ENCODE measurements at regions not wholly inside any gene's neighbourhood (a gene's known extent, or its start where the extent isn't known, plus 50 kb on each side); places are given as distances from the start of the nearest gene placed in this dataset.
"Not testable (repeated sequence)": the region's sequence is repeated elsewhere in the genome, so short reads cannot be mapped to it uniquely, and the experiment has no call there.

DNA sequence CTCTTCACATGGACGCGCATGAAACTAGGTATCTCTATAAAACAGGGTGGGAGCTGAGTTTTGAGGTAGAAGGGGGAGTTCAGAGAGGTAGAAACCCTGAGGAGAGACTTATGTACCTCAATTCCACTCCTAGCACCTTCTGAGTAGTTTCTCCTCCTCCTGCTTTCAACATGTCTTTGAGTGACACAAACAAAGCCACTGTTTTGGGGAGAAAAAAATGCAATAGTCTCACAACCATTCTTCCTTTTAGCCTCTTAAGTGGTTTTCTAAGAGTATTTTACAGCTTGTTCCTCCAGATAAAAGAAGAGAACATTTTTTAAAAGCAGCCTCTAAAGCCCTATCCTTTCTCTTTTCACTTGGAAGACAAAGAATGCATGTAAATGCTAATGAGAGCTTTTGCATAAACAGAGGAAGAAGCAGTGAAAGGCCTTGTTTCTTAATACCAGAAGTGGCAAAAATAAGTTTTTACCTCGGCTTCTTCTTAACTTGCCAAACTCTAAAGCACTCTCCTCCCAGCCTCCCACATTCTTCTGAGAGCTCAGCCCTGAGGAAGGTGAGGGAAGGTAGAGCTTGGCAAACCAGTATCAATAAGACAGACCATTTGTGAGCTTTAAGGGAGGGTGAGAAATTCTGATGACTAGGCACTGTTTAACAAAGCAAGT lies 1304.4 kb upstream of the ACVR2A start:
- Histone ChIP-seq H3K14ac (ENCODE audit: insufficient read depth, low read length) (peak overlapping the region; percentile 0; the same call in 1 of the 2 replicates), H3K4ac (ENCODE audit: low read depth, low read length) (no peak overlapping the region; the same call in 1 of the 2 replicates), H2BK120ac (ENCODE audit: low read depth, low read length, poor library complexity, severe bottlenecking) (peak overlapping the region; percentile 99), H4K8ac (replicated peaks; ENCODE audit: insufficient read length, low read depth, low read length) (no peak overlapping the region), H3K79me2 (ENCODE audit: insufficient read depth, low read length) (no peaks in the 10 kb centered on the region), H3K9me3 (ENCODE audit: control insufficient read depth, low read depth, low read length) (no peaks in the 10 kb centered on the region), H3K23me2 (ENCODE audit: insufficient read length, low read depth, low read length, poor library complexity, severe bottlenecking) (no peaks in the 10 kb centered on the region), H2BK15ac (ENCODE audit: low read depth, low read length) (no peak overlapping the region), H4K20me1 (ENCODE audit: control insufficient read depth, insufficient read depth, insufficient read length) (no peaks in the 10 kb centered on the region), H2BK20ac (ENCODE audit: low read depth, low read length, poor library complexity, severe bottlenecking) (no peak overlapping the region), H3K27ac (ENCODE audit: insufficient read length, low read depth, low read length) (peak overlapping the region; percentile 96), H3K27me3 (ENCODE audit: insufficient read depth, low read length) (peaks cover 3% of the 10 kb centered on the region; the same call in 1 of the 2 replicates), H4K91ac (ENCODE audit: insufficient read length, low read depth, low read length) (no peak overlapping the region), H2AK5ac (ENCODE audit: insufficient read length, low read length) (no peak overlapping the region), H2AFZ (ENCODE audit: low read length) (no peak overlapping the region), H3K4me2 (ENCODE audit: insufficient read depth, insufficient read length, low read length) (peak overlapping the region; percentile 7), H3K4me1 (ENCODE audit: insufficient read depth, low read length) (peaks cover 2% of the 10 kb centered on the region), H3K18ac (ENCODE audit: insufficient read length, low read depth, low read length) (peak overlapping the region; percentile 78), H3K23ac (ENCODE audit: insufficient read length, low read depth, low read length) (no peak overlapping the region), H3K56ac (ENCODE audit: insufficient read length, low read depth, low read length) (no peak overlapping the region), H2BK12ac (ENCODE audit: insufficient read length, low read depth, low read length) (no peak overlapping the region), H3K79me1 (ENCODE audit: insufficient read depth, low read depth, low read length, poor library complexity, severe bottlenecking) (no peaks in the 10 kb centered on the region), H3K9ac (ENCODE audit: extremely low read depth, insufficient read length, low read length) (peak overlapping the region; percentile 50), H2BK5ac (ENCODE audit: insufficient read length, low read length) (peak overlapping the region; percentile 77), H4K5ac (ENCODE audit: insufficient read length, low read depth, low read length) (no peak overlapping the region), H3T11ph (ENCODE audit: low read length) (peak overlapping the region; percentile 93)
- DNase-seq = peak; percentile 82
- peaks cover 12 to 19% of the 10 kb centered on the region in 2 experiments for H3K9me3 Mint-ChIP-seq
- no CpG with 5 or more reads among the region's 3 CpGs for WGBS (ENCODE audit: extremely low coverage, insufficient read length, low lambda C conversion rate)
- TF ChIP-seq, protein P1, sequence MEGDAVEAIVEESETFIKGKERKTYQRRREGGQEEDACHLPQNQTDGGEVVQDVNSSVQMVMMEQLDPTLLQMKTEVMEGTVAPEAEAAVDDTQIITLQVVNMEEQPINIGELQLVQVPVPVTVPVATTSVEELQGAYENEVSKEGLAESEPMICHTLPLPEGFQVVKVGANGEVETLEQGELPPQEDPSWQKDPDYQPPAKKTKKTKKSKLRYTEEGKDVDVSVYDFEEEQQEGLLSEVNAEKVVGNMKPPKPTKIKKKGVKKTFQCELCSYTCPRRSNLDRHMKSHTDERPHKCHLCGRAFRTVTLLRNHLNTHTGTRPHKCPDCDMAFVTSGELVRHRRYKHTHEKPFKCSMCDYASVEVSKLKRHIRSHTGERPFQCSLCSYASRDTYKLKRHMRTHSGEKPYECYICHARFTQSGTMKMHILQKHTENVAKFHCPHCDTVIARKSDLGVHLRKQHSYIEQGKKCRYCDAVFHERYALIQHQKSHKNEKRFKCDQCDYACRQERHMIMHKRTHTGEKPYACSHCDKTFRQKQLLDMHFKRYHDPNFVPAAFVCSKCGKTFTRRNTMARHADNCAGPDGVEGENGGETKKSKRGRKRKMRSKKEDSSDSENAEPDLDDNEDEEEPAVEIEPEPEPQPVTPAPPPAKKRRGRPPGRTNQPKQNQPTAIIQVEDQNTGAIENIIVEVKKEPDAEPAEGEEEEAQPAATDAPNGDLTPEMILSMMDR (conservative IDR thresholded peaks at IDR 0.05) = no peak
- H3K4me1 Mint-ChIP-seq = peaks cover 54 to 56% of the 10 kb centered on the region in 2 experiments
- peaks cover 19 to 42% (median 27%) of the 10 kb centered on the region in 3 experiments for H3K36me3 Mint-ChIP-seq (ENCODE audit: insufficient read depth in 1 of 3, low read depth in 3 of 3)
- H3K27me3 Mint-ChIP-seq (ENCODE audit: low read depth) = peaks cover 1% of the 10 kb centered on the region; the same call in 1 of the 2 replicates
- peak overlapping the region in 1 of 2 experiments; percentile 45; a peak in 4 of 5 replicates for H3K4me3 Mint-ChIP-seq
- H3K27ac Mint-ChIP-seq = peak overlapping the region; percentile 99 to 100 (median 100)

DNA sequence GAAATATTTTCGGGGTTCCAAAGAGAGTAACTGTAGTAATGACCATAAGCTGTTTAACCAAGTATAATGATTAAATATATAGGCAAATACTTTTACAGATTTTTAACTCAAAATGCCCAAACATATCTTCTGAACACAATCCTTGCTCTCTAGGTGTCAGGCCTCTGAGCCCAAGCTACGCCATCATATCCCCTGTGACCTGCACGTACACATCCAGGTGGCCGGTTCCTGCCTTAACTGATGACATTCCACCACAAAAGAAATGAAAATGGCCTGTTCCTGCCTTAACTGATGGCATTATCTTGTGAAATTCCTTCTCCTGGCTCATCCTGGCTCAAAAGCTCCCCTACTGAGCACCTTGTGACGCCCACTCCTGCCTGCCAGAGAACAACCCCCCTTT lies 1305.1 kb upstream of the ACVR2A start:
- no CpG with 5 or more reads among the region's 5 CpGs for WGBS (ENCODE audit: extremely low coverage, insufficient read length, low lambda C conversion rate)
- H3K4me3 Mint-ChIP-seq = peak overlapping the region in 1 of 2 experiments; percentile 45; a peak in 2 of 5 replicates

More for the DNA sequence above, 1305.1 kb upstream of the ACVR2A start:
- DNase-seq; H2BK20ac ChIP-seq (ENCODE audit: low read depth, low read length, poor library complexity, severe bottlenecking); H4K20me1 ChIP-seq (ENCODE audit: control insufficient read depth, insufficient read depth, insufficient read length); H3K23ac ChIP-seq (ENCODE audit: insufficient read length, low read depth, low read length); H4K5ac ChIP-seq (ENCODE audit: insufficient read length, low read depth, low read length); H3K4ac ChIP-seq (ENCODE audit: low read depth, low read length); H2BK120ac ChIP-seq (ENCODE audit: low read depth, low read length, poor library complexity, severe bottlenecking); H3K4me1 ChIP-seq (ENCODE audit: insufficient read depth, low read length); H3K14ac ChIP-seq (ENCODE audit: insufficient read depth, low read length); H3K79me1 ChIP-seq (ENCODE audit: insufficient read depth, low read depth, low read length, poor library complexity, severe bottlenecking); H4K8ac ChIP-seq (replicated peaks; ENCODE audit: insufficient read length, low read depth, low read length); H3T11ph ChIP-seq (ENCODE audit: low read length); H3K18ac ChIP-seq (ENCODE audit: insufficient read length, low read depth, low read length); H2AFZ ChIP-seq (ENCODE audit: low read length); H3K4me2 ChIP-seq (ENCODE audit: insufficient read depth, insufficient read length, low read length); H3K23me2 ChIP-seq (ENCODE audit: insufficient read length, low read depth, low read length, poor library complexity, severe bottlenecking); H2BK12ac ChIP-seq (ENCODE audit: insufficient read length, low read depth, low read length); H3K9ac ChIP-seq (ENCODE audit: extremely low read depth, insufficient read length, low read length); H3K79me2 ChIP-seq (ENCODE audit: insufficient read depth, low read length); H3K9me3 ChIP-seq (ENCODE audit: control insufficient read depth, low read depth, low read length); H2BK15ac ChIP-seq (ENCODE audit: low read depth, low read length); H3K27me3 ChIP-seq (ENCODE audit: insufficient read depth, low read length); H4K91ac ChIP-seq (ENCODE audit: insufficient read length, low read depth, low read length); H3K27me3 Mint-ChIP-seq (ENCODE audit: low read depth): not testable (repeated sequence)
- Histone ChIP-seq H3K27ac (ENCODE audit: insufficient read length, low read depth, low read length) (peak overlapping the region; percentile 96), H2AK5ac (ENCODE audit: insufficient read length, low read length) (peak overlapping the region; percentile 86), H2BK5ac (ENCODE audit: insufficient read length, low read length) (peak overlapping the region; percentile 86), H3K56ac (ENCODE audit: insufficient read length, low read depth, low read length) (peak overlapping the region; percentile 76)
- H3K4me1 Mint-ChIP-seq = peaks cover 54 to 56% of the 10 kb centered on the region in 2 experiments
- peaks cover 12 to 18% of the 10 kb centered on the region in 2 experiments for H3K9me3 Mint-ChIP-seq
- H3K27ac Mint-ChIP-seq = peak overlapping the region; percentile 99 to 100 (median 100)
- H3K36me3 Mint-ChIP-seq (ENCODE audit: insufficient read depth in 1 of 3, low read depth in 3 of 3) = peaks cover 22 to 41% (median 28%) of the 10 kb centered on the region in 3 experiments
